ENCODE measurements at regions not wholly inside any gene's neighbourhood (a gene's known extent, or its start where the extent isn't known, plus 50 kb on each side); places are given as distances from the start of the nearest gene placed in this dataset.
"Not testable (repeated sequence)": the region's sequence is repeated elsewhere in the genome, so short reads cannot be mapped to it uniquely, and the experiment has no call there.

DNA sequence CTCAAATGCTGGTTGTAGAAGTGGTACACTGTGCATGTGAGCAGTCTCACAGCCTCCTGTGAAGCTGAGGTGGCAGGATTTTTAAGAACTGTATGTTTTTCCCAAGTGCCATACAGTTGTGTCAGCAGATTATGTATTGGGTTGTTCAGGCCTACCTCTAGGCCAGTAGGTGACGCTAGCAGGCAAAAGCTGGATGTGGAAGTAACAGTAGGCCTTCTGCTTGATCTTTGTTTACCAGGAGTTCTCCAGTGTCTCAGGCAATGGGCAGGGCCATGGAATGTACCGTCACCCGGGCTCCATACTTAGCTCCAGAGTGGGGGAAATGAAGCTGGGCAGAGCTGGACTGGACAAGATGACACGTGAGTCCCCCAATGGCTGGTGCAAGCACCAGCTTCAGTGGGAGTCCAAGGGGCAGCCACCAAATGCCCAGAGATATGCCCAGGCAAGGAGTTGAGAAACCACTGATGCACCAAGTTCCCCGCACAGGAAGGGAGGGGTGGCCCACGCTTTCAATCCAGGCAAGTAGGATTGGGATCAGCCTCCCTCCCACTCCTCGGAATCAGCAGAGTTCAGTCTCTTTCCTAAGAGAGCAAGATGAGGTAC, 289.7 kb downstream of the HTR1B start:
- DNase-seq: no peak

DNA sequence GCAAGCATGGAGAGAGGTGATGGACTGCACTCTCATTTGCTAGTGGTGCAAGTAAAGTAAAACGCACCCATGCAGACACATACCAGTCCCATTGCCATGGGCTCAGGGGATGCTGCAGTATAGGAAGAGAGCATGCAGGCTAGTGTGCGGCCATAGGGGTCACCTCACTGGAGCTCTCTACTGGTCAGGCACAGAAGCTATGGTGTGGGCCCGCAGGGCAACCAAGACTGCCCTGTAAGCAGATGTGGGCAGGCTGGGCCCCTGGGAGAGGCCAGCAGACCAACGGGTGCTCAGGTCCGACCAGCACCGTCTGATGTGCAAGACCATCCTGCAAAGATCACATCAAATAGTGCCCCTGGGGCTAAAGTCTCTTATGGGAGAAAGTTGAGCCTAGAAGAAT, 290.7 kb downstream of the HTR1B start:
- DNase-seq: no peak

DNA sequence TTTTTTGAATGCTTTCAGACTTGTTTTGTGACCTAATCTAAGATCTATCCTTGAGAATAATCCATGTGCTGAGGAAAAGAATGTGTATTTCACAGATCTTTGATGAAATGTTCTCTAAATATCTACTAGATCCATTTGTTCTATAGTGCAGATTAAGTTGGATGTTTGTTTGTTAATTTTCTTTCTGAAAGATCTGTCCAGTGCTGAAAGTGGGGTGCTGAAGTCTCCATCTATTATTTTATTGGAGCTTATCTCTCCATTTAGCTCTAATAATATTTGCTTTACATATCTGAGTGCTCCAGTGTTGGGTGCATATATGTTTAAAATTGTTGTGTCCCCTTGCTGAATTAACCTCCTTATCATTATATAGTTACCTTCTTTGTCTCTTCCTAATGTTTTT, 303.6 kb downstream of the HTR1B start:
- no peak for DNase-seq

DNA sequence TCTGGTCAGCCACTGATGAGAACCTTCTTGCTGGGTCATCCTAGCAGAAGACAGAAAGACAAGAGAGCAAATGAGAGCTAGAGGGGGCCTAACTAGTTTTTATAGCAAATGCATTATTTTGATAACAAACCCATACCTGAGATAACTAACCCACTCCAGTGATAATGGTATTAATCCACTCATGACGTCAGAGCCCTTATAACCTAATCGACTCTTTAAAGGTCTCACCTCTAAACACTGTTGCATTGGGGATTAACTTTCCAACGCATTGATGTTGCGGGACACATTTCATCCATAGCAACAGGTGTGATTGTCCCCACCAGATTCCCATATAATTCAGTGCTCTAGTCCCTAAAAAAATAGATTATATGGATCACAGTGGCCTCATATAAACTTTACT, 312.1 kb downstream of the HTR1B start:
- DNase-seq: no peak

DNA sequence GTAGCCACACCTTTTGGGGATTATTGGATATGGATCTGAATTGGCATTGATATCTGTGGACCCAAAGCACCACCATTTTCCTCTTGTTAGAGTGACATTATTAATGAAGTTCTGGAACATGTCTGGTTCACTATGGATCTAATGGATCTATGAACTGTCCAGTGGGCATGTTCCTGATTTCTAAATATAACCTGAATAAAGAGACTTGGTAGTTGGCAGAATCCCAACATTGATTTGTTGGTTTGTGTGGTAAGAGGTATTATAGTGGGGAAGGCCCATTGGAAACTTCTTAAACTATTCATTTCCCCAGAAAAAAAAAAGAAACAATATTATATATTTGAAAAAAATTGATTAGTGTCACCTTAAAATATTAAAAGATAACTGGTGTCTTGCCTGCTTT, 312.6 kb downstream of the HTR1B start:
- no peak for DNase-seq

DNA sequence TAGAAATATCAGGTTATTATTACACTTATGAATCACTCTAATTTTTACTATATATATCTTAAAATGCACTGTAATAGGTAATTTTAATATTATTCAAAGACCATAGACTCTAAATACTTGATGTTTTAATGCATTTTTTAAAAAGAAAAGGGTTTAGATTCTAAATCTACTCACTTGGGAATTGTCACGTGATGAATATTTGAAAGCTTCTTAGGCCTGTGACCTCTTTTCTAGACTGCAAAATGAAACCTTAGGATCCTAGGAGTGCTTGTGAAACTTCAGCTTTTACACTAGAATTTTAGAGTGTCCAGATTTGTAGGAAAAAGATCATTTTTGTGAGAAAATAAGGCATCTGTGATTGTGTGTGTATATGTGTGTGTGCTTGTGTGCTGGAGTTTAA, 318.0 kb downstream of the HTR1B start:
- no peak for DNase-seq

DNA sequence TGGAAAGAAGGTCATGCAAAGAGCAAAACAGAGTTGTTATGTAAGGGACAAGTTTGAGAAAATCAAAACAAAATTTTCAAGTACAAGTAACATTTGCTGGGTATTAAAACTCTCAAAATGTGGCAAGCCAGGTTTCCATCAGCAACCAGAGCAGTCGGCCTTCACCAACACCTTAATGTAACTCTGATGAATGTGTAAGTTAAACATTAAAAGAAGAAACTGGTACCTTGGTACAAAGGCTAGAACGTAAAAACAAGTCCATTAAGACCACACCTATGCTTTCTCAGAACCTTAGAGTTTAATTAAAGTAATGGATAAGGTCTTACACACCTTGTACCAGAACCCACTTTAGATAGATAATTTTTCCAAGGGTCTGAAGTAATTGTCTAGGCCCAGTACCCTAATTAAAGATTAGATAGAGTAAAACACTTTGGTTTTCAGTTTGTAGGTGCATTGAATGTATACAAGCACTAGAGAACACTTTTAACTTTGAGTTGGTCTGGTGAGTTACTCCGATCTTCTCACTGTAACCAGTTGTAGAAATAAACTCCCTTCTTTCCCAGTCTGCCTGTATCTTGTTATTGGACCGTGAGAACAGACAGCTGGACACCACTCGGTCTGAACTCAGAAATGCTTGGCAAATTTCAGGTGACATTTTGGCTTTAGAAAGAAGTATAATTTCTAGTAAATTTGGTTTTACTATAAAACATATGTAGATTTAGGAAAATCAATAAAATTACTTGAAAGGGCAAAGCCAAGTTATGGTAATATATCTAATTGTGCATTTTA, 319.4 kb downstream of the HTR1B start:
- DNase-seq: no peak

DNA sequence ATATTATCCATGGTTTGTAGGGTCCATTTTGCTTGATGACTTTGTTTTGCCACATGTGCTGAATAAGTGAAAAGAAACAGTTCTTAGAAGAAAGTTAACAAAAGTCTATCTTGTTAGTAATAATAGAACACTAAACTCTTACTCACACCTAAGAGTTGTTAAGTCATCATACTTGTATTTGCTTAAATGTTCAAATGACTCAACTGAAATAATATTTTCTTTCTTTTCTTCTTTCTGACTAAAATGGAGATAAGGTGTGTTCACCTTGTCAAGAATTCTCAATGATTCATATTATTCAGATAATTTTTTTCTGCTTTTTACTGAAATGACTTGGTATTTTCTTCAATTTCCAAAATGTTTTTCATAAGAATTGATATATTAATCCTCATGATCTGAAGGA, 327.2 kb downstream of the HTR1B start:
- DNase-seq: no peak

DNA sequence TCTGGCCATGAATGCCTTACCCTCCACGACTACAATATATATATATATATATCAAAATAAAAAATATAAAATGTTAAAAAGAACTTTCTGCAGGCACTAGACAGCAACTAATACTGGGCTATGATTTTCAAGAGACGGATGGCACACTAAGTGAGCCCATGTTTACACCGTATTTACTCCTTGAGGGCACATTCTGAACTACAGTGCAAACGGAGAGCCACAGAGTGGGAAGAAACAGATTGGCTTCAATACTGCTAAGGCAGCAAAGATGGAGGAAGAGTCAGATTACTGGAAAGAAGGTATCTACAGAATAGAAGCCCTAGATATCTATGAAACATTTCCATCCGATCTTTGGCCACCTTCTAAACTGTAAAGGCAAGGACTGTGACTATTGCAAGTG, 330.3 kb downstream of the HTR1B start:
- DNase-seq: no peak

DNA sequence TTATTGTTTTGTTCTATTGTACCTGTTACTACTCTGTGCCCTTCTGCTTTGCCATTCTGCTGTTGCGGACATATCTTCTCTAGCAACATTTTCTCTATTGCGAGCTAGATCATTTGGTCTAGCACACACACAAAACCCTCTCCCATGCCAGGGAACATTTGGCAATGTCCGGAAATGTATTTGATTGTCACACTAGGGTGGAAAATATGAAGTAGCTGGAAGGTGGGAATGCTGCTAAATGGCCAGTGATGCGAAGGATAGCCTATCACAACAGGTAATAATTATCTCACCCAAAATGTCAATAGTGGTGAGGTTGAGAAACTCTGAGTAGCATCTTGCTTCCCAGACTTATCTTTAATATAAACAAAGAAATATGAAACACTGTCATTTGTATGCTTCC, 331.9 kb downstream of the HTR1B start:
- DNase-seq: no peak

DNA sequence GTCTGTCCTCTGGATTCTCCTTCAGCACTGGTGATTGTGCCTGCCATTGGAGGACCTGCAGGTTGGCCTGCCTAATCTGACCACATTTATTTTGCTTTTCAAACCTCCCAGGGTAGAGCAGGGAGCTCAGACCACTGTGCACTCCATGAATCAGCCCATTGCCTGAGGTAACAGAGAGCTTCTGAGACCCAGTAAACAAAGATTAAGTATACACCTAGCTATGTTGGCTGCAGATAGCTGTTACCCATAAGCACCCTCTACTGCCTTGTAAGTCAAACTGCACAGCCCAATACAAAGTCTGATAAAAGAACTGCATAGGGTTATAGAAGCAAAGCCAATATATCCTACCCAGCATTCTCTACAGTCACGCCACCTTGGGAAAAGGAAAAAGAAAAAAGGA, 338.7 kb downstream of the HTR1B start:
- no peak for DNase-seq

DNA sequence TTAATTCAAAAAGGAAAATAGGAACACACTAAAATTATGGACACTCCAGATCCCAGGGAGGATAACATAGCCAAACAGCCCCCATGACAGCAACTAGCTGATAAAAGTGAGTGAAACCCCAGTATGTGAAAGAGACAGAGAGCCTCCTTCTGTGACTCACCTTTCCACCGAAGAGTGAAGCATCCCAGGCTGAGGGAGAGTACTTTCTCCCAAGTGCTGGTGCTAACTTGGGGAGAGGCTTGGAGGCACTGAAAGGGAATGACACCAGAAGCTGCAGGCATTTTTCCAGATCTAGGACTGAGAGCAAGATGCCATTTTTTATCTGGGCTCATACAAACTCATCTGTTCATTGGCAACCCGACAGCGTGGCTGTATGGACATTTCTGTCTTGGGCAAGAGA, 339.8 kb downstream of the HTR1B start:
- no peak for DNase-seq

DNA sequence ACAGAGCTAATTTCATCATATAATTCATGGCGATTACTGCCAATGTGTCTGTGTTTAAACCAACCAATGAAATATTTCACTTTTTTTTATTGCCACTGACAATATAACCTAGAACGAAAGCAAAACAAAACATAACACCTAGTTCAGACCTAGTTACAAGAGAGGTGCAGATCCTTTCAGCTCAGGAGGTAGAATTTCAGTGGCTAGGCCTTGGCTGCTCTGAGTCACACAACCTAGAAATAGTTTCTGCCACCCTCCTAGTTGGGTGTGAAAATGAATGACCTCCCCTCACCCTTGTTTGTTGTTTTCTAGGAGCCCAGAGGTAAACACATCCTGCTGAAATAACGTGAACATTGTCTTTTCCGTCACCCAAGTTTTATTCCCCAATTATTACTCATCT, 356.3 kb downstream of the HTR1B start:
- DNase-seq: no peak

DNA sequence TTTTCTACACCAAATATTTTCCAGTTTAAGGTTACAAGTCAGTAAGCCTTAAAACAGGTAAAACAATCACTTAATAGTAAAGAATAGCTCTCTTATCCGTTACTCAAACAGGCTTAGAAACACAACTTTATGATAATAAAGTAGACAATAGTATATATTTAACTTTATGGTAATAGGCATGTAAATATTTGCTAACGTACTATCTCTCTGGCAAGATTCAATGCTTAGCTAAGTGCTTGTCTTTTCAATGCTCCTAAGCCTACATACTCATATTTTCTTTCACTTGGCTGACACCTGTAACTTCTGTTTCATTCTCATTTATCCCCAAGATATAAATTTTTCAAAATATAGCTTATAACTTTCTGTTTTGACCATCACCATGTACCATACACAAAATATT, 358.2 kb downstream of the HTR1B start:
- DNase-seq: no peak

DNA sequence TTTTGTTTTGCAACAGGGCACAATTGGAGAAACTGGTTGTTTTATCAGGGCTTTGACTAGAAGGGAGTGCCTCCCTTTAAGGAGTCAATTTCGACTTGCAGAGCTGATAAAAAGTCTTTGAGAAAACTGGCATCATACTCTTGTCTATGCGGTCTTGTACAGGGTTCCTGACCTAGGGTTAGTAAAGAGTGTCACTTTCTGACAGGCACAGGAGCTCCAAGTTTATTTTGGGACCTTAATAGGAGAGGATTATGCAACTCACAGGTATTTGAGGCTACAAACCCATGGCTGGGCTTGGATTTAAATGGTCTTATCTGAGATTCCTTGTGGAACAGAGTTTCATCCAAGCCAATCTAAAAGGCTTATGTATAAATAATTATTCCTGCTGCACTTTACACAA, 365.4 kb downstream of the HTR1B start:
- no peak for DNase-seq

DNA sequence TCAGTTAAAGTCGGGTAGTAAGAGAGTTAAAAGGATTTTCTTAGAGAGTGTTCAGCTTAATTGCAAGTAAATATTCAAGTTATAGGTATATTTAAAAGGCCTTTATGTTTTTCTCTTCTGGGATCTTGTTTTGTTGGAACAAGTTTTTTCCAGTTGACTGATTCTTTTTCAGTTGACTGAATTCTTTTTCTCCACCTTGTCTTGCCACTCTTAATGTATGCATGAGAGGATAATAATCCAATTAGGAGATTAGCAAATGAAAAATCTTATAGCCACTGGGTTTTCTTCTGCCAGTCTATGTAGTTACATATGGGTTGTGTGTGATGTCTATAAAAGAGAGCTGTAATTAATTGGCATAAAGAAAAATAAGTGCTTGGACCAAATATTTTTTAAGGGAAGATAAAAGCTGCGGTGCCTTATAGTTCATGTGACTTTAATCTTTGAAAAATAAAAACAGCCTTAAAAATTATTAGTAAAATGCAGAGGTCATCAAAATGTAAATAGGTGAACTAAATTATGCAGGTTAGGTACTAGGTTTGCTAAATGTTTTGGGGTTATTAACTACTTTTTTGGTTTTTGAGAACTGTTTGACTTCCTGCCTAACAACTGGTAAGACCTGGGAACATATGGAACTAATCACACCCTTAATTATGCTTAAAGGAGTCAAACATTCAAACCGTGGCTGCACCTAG, 367.2 kb downstream of the HTR1B start:
- no peak for DNase-seq

DNA sequence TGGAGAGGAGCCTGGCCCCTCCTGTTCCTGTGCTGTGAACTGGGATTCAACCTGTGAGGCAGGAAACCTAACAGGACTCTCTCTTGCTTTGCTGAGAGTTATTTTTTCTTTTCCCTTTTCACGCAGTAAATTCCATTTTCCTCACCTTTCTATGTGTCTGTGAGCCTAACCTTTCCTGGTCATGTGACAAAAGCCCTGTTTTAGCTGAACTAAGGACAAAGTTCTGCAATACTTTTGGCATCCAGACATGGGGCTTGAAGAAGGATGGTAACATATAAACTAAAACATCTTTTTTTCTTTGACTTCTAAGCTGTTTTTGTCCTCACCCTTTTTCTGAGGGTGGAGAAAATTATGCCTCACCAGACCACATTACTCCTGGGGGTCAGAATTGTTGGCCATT, 368.5 kb downstream of the HTR1B start:
- DNase-seq: no peak

DNA sequence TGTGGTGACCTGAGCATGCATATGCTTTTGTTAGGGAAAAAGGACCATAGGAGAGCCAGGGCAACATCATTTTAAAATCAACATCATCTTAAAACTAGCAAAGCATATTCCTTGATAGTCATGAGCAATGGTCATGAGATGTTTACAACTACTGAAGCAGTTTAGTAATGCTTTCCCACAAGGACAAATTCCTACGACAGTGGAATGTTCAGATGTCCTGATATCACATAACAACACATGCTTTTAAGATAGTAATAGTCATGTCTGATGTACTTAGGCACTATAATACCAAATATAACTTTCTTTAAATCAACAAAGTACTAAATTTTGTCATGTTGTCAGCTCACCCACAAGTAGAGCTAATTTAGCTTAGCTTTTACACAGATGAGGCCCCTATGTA, 370.3 kb downstream of the HTR1B start:
- DNase-seq: no peak

DNA sequence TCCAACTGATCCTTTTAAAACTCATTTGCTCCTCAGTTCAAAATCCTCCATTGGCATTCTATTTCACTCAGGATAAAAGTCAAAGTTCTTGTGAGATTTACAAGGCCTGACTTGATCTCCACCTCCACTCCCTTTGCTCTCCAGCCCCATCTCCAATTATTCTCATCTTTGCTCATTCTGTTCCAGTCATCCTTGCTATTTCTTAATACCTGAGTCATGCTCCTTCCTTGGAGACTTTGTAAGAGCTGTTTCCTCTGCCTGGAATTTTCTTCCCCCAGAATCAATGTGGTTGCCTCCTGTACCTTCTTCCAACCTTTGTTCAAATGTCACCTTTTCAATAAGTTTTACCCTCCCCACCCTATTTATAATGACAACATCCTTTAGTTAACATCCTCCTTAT, 373.5 kb downstream of the HTR1B start:
- no peak for DNase-seq

DNA sequence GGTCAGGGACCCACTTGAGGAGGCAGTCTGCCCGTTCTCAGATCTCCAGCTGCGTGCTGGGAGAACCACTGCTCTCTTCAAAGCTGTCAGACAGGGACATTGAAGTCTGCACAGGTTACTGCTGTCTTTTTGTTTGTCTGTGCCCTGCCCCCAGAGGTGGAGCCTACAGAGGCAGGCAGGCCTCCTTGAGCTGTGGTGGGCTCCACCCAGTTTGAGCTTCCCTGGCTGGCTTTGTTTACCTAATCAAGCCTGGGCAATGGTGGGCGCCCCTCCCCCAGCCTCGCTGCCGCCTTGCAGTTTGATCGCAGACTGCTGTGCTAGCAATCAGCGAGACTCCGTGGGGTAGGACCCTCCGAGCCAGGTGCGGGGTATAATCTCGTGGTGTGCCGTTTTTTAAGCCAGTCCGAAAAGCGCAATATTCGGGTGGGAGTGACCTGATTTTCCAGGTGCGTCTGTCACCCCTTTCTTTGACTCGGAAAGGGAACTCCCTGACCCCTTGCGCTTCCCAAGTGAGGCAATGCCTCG, 375.4 kb downstream of the HTR1B start:
- DNase-seq: not testable (repeated sequence)

DNA sequence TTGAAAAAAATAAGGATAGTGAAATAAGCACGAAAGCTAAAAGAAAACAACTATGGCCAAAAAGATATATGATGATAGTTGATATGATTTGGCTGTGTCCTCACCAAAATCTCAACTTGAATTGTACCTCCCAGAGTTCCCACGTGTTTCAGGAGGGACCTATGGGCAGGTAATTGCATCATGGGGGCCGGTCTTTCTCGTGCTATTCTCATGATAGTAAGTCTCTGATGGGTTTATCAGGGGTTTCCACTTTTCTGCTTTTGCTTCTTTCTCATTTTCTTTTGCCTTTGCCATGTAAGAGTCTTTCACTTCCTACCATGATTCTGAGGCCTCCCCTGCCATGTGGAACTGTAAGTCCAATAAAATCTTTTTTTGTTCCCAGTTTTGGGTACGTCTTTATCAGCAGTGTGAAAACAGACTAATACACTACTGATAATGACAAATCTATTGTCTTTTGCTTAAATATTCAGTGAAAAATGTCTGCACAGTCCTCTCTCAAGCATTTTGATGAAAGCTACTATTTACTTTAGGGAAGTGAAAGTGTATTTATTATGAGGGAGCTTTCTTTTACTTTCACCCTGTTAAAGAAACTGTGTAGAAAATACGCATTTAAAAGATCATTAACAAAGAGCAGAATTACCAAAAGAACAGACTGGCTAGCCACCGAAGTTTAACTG, 389.1 kb downstream of the HTR1B start:
- DNase-seq: no peak

DNA sequence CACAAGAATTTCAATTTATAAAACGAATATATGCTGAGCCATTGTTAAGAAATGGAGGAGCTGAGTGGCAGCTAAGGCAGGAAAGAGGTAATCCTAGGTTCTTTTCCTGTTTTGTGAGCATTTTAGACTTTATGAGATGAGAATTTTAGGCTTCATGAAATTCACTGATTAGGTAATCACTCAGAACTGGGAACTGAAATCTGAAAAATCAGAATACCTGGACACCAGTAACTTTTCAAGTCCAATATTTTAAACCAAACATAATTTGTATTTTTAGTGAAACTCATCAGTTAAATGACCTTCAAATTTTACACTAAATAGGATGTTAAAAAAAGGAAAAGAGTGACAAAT, 389.9 kb downstream of the HTR1B start:
- DNase-seq: no peak

DNA sequence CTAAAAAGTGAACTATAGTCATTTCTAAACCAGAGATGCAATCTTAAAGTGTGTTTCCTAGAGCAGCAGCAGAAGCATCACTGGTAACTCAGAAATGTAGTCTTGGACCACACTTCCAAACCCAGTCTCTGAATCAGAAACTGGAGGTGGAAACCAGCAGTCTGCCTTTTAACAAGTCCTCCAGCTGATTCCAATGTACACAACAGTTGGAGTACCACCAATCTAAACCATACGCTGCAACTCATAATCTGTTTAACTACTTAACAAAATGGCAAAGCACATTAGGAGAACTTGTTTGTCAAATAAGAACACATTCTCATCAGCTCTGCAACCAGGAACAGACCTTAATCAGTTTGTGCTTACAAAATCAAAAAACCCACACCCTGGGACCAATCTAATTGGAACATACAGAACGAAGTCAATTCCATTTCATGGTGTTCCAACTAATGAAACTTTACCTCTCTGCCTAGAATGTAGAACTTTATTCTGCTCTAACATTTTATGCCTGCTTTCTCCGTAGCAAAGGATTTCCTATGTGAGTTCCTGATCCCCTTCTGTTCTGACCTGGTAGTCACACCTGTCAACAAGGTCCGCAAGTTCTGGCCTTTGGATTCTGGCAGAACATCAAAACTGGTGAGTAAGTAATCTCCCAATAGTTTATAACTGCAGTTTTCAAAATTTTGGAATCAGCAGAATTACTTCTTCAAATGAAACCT, 390.4 kb downstream of the HTR1B start:
- DNase-seq: no peak

Measured in right hindlimb (tissue), 1 donor.